SU-DHL-6 (cell line): ENCODE measurements at regions not wholly inside any gene's neighbourhood (a gene's known extent, or its start where the extent isn't known, plus 50 kb on each side); places are given as distances from the start of the nearest gene placed in this dataset.

Experiments used
- EZH2phosphoT487 ChIP-seq: fragments of 200-600 bp; sonication (generic), shearing (Covaris generic); conservative IDR thresholded peaks from 2 replicates; pipeline ENCODE4 v1.6.1; 2018; ENCODE audit warnings: mild to moderate bottlenecking, antibody characterized with exemption, low read length, moderate library complexity, mixed read lengths
- TF ChIP-seq, protein P1 (sequence below): fragments of 200-600 bp; sonication (generic); IDR thresholded peaks from one replicate; pipeline ENCODE4 v1.5.1; 2017; ENCODE audit warnings: antibody characterized with exemption, mild to moderate bottlenecking, low read length, moderate library complexity; ENCODE audit not compliant: insufficient read depth, poor library complexity, severe bottlenecking

DNA sequence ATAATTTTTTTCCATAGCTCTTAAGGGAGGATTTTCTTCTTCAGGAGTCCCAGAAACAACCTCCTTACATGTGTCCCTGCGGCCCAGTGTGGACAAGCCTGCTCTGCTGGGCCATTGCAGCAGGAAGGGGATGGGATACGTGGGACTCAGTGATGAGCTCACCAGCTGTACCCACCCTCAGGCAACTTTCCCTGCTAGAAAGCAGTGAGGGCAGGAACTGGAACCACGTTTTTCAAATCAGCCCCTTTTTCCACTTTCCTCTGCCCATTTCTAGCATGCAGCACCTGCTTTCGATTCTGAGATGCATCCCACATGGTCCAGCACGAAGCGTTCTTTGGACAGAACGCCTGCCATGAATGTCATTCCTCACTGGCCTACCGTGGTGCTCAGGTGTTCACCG lies 232.7 kb downstream of the KLF6 start:
- TF ChIP-seq, protein P1, sequence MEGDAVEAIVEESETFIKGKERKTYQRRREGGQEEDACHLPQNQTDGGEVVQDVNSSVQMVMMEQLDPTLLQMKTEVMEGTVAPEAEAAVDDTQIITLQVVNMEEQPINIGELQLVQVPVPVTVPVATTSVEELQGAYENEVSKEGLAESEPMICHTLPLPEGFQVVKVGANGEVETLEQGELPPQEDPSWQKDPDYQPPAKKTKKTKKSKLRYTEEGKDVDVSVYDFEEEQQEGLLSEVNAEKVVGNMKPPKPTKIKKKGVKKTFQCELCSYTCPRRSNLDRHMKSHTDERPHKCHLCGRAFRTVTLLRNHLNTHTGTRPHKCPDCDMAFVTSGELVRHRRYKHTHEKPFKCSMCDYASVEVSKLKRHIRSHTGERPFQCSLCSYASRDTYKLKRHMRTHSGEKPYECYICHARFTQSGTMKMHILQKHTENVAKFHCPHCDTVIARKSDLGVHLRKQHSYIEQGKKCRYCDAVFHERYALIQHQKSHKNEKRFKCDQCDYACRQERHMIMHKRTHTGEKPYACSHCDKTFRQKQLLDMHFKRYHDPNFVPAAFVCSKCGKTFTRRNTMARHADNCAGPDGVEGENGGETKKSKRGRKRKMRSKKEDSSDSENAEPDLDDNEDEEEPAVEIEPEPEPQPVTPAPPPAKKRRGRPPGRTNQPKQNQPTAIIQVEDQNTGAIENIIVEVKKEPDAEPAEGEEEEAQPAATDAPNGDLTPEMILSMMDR: no peak
- TF ChIP-seq EZH2phosphoT487: no peak
